ENCODE measurements at regions not wholly inside any gene's neighbourhood (a gene's known extent, or its start where the extent isn't known, plus 50 kb on each side); places are given as distances from the start of the nearest gene placed in this dataset.

GRCh38 chr6:48994811-48995210, 468.2 kb downstream of the MMUT start:
- 45% methylated on average over 2 of the region's 2 CpGs for WGBS
- no peaks in the 10 kb centered on the region for H3K4me1 ChIP-seq (ENCODE audit: control insufficient read depth in 4 of 4, insufficient read depth in 4 of 4, low read length in 3 of 4)
- H3K27me3 ChIP-seq (ENCODE audit: control insufficient read depth in 4 of 4, insufficient read depth in 4 of 4, low read length in 3 of 4) = no peaks in the 10 kb centered on the region
- no peak for DNase-seq (ENCODE audit: low spot score)
- H3K4me3 ChIP-seq (ENCODE audit: low read depth in 1 of 3, low read length in 3 of 3) = no peak overlapping the region
- no peak overlapping the region for H3K27ac ChIP-seq (ENCODE audit: low read depth in 1 of 2, low read length in 2 of 2)
- H3K36me3 ChIP-seq (ENCODE audit: control insufficient read depth in 4 of 4, insufficient read depth in 3 of 4, low read depth in 1 of 4, low read length in 3 of 4) = no peaks in the 10 kb centered on the region
- H3K9ac ChIP-seq (ENCODE audit: low read depth in 1 of 2, low read length in 2 of 2) = no peak overlapping the region
- TF ChIP-seq, protein P1, sequence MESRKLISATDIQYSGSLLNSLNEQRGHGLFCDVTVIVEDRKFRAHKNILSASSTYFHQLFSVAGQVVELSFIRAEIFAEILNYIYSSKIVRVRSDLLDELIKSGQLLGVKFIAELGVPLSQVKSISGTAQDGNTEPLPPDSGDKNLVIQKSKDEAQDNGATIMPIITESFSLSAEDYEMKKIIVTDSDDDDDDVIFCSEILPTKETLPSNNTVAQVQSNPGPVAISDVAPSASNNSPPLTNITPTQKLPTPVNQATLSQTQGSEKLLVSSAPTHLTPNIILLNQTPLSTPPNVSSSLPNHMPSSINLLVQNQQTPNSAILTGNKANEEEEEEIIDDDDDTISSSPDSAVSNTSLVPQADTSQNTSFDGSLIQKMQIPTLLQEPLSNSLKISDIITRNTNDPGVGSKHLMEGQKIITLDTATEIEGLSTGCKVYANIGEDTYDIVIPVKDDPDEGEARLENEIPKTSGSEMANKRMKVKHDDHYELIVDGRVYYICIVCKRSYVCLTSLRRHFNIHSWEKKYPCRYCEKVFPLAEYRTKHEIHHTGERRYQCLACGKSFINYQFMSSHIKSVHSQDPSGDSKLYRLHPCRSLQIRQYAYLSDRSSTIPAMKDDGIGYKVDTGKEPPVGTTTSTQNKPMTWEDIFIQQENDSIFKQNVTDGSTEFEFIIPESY (IDR thresholded peaks at IDR 0.05) = no peak
- no peak for TF ChIP-seq CTCF (IDR thresholded peaks at IDR 0.05; ENCODE audit: low read depth, low read length, missing input control)
- no peak for TF ChIP-seq SP1 (IDR thresholded peaks at IDR 0.05)
- no peak for TF ChIP-seq GABPA (IDR thresholded peaks at IDR 0.05 in 1 of 2, conservative IDR thresholded peaks at IDR 0.05 in 1 of 2)
- no peak for TF ChIP-seq MAX (IDR thresholded peaks at IDR 0.05)
- TF ChIP-seq RXRA (IDR thresholded peaks at IDR 0.05) = no peak
- TF ChIP-seq FOXA2 (IDR thresholded peaks at IDR 0.05) = no peak
- TF ChIP-seq, protein P2, sequence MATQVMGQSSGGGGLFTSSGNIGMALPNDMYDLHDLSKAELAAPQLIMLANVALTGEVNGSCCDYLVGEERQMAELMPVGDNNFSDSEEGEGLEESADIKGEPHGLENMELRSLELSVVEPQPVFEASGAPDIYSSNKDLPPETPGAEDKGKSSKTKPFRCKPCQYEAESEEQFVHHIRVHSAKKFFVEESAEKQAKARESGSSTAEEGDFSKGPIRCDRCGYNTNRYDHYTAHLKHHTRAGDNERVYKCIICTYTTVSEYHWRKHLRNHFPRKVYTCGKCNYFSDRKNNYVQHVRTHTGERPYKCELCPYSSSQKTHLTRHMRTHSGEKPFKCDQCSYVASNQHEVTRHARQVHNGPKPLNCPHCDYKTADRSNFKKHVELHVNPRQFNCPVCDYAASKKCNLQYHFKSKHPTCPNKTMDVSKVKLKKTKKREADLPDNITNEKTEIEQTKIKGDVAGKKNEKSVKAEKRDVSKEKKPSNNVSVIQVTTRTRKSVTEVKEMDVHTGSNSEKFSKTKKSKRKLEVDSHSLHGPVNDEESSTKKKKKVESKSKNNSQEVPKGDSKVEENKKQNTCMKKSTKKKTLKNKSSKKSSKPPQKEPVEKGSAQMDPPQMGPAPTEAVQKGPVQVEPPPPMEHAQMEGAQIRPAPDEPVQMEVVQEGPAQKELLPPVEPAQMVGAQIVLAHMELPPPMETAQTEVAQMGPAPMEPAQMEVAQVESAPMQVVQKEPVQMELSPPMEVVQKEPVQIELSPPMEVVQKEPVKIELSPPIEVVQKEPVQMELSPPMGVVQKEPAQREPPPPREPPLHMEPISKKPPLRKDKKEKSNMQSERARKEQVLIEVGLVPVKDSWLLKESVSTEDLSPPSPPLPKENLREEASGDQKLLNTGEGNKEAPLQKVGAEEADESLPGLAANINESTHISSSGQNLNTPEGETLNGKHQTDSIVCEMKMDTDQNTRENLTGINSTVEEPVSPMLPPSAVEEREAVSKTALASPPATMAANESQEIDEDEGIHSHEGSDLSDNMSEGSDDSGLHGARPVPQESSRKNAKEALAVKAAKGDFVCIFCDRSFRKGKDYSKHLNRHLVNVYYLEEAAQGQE (IDR thresholded peaks at IDR 0.05) = no peak
- no peak for TF ChIP-seq YY1 (IDR thresholded peaks at IDR 0.05)
- no peak for TF ChIP-seq FOXA1 (IDR thresholded peaks at IDR 0.05)
- no peak for TF ChIP-seq RAD21 (IDR thresholded peaks at IDR 0.05)
- TF ChIP-seq, protein P3, sequence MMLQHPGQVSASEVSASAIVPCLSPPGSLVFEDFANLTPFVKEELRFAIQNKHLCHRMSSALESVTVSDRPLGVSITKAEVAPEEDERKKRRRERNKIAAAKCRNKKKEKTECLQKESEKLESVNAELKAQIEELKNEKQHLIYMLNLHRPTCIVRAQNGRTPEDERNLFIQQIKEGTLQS (IDR thresholded peaks at IDR 0.05) = no peak
- no peak for TF ChIP-seq JUND (IDR thresholded peaks at IDR 0.05)
- H3K9me3 ChIP-seq (ENCODE audit: control insufficient read depth in 4 of 4, low read length in 3 of 4) = peaks cover 0 to 3% (median 0%) of the 10 kb centered on the region in 4 donors

DNA sequence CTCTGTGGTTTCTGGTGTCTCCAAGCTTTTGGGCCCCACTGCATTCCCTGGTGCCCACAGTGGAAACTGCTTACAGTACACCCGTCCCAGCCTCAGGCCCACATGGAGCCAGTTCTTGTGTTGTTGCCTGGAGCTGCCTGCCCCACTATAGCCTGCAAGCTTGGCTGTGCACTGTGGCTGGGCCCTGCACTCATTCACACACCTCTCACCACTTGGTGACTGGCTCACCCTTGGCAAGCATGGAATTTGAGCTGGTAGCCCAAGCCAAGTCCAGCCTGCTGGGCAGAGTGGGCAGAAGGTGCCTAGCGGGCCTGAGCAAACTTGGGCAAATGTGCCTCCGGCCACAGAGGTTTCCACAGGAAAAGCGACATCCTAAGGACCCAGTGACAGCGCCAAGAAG, 472.3 kb downstream of the MMUT start:
- Histone ChIP-seq H3K4me1 (ENCODE audit: control insufficient read depth in 4 of 4, insufficient read depth in 4 of 4, low read length in 3 of 4) (no peaks in the 10 kb centered on the region), H3K9me3 (ENCODE audit: control insufficient read depth in 4 of 4, low read length in 3 of 4) (peaks cover 0 to 8% (median 2%) of the 10 kb centered on the region in 4 donors), H3K36me3 (ENCODE audit: control insufficient read depth in 4 of 4, insufficient read depth in 3 of 4, low read depth in 1 of 4, low read length in 3 of 4) (no peaks in the 10 kb centered on the region), H3K27me3 (ENCODE audit: control insufficient read depth in 4 of 4, insufficient read depth in 4 of 4, low read length in 3 of 4) (no peaks in the 10 kb centered on the region), H3K4me3 (ENCODE audit: low read depth in 1 of 3, low read length in 3 of 3) (no peak overlapping the region), H3K9ac (ENCODE audit: low read depth in 1 of 2, low read length in 2 of 2) (no peak overlapping the region), H3K27ac (ENCODE audit: low read depth in 1 of 2, low read length in 2 of 2) (no peak overlapping the region)
- TF ChIP-seq YY1 (IDR thresholded peaks at IDR 0.05) = no peak
- TF ChIP-seq CTCF (IDR thresholded peaks at IDR 0.05; ENCODE audit: low read depth, low read length, missing input control) = no peak
- TF ChIP-seq, protein P3 (IDR thresholded peaks at IDR 0.05) = no peak
- no peak for TF ChIP-seq GABPA (IDR thresholded peaks at IDR 0.05 in 1 of 2, conservative IDR thresholded peaks at IDR 0.05 in 1 of 2)
- 90% methylated on average over 5 of the region's 5 CpGs for WGBS
- no peak for DNase-seq (ENCODE audit: low spot score)

Data from liver (tissue), 8 donors.